ENCODE measurements at regions not wholly inside any gene's neighbourhood (a gene's known extent, or its start where the extent isn't known, plus 50 kb on each side); places are given as distances from the start of the nearest gene placed in this dataset.

DNA sequence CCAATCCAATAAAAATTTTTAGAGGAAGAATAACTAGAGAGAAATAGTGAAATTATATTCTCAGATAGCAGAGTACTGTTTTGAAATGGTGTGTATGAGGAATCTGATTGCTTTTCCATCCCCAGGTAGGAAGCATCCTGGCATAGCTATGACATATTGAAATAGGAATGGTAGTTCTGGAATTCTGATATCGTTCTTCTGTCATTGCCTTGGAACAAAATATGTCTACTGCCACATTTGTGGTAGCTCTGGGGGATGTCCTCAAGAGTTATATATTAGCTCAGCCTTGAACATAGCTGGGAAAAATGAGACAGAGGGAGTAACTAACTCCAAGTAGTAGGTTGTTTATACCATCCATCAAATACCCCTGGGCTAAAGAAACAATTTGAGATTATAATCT is 950.7 kb downstream of the MCTP2 start:
- H3K27ac ChIP-seq: no peak overlapping the region
- TF ChIP-seq, protein P1, sequence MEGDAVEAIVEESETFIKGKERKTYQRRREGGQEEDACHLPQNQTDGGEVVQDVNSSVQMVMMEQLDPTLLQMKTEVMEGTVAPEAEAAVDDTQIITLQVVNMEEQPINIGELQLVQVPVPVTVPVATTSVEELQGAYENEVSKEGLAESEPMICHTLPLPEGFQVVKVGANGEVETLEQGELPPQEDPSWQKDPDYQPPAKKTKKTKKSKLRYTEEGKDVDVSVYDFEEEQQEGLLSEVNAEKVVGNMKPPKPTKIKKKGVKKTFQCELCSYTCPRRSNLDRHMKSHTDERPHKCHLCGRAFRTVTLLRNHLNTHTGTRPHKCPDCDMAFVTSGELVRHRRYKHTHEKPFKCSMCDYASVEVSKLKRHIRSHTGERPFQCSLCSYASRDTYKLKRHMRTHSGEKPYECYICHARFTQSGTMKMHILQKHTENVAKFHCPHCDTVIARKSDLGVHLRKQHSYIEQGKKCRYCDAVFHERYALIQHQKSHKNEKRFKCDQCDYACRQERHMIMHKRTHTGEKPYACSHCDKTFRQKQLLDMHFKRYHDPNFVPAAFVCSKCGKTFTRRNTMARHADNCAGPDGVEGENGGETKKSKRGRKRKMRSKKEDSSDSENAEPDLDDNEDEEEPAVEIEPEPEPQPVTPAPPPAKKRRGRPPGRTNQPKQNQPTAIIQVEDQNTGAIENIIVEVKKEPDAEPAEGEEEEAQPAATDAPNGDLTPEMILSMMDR (IDR thresholded peaks at IDR 0.05): no peak
- no peak for TF ChIP-seq POLR2A (IDR thresholded peaks at IDR 0.05)
- H3K4me3 ChIP-seq: no peak overlapping the region
- intact Hi-C loops (cut with DNase I): no loop called here
- DNase-seq: no peak
- no peaks in the 10 kb centered on the region for H3K9me3 ChIP-seq (replicated peaks in 1 of 3)
- H3K27me3 ChIP-seq: no peaks in the 10 kb centered on the region
- no peaks in the 10 kb centered on the region for H3K4me1 ChIP-seq (replicated peaks in 1 of 2)
- WGBS, 4 donors: 78 to 87% (median 85%) methylated on average over 1 of the region's 1 CpG
- H3K36me3 ChIP-seq (replicated peaks in 1 of 2): no peaks in the 10 kb centered on the region

DNA sequence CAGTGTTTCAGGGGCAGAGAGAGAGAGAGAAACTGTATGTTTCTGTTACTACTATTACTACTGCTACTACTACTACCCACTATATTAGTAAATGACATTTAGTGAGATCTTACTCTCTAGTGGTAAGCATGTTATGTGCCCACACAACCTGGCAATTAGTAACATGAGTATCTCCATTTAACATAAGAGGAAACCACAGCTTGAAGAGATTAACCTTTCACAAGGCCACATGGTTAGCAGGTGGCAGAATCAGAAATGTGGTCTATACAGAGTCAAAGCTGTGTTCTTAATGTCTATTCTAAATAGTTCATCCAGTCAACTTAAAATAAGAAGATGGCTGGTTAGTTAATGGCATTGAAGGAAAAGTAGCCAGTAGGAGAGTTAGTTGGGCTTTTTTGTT is 961.6 kb downstream of the MCTP2 start:
- no peak for TF ChIP-seq POLR2A (IDR thresholded peaks at IDR 0.05)
- TF ChIP-seq, protein P1 (IDR thresholded peaks at IDR 0.05): no peak
- Histone ChIP-seq H3K36me3 (replicated peaks in 1 of 2) (no peaks in the 10 kb centered on the region), H3K9me3 (replicated peaks in 1 of 3) (no peaks in the 10 kb centered on the region), H3K27ac (no peak overlapping the region), H3K27me3 (no peaks in the 10 kb centered on the region), H3K4me3 (no peak overlapping the region), H3K4me1 (replicated peaks in 1 of 2) (no peaks in the 10 kb centered on the region)
- no peak for DNase-seq
- intact Hi-C loops (cut with DNase I): no loop called here

DNA sequence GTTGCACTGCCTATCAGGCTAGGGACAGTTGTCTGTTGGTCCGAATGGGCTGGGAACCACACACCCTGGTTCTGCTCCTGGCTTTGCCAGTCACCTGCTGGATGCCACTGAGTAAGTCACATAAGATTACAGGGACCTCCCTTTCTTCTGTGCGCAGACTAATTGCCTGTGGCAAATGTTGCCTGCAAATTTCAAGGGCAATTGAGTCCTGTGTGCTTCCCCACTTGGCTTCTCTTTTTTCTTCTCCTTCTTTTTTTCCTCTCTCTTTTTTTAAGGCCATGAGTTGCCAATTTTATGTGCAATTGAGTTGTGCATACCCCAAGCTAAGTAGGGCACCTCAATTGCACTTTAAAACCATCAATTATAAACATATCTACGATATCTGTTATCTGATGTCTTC is 963.4 kb downstream of the MCTP2 start:
- H3K9me3 ChIP-seq (replicated peaks in 1 of 3): no peaks in the 10 kb centered on the region
- H3K27me3 ChIP-seq: no peaks in the 10 kb centered on the region
- no peak for TF ChIP-seq POLR2A (IDR thresholded peaks at IDR 0.05)
- TF ChIP-seq, protein P1 (IDR thresholded peaks at IDR 0.05): no peak
- no peak overlapping the region for H3K27ac ChIP-seq
- no peaks in the 10 kb centered on the region for H3K4me1 ChIP-seq (replicated peaks in 1 of 2)
- 62 to 71% (median 64%) methylated on average over 3 of the region's 3 CpGs for WGBS, 4 donors
- no peaks in the 10 kb centered on the region for H3K36me3 ChIP-seq (replicated peaks in 1 of 2)
- intact Hi-C loops (cut with DNase I): no loop called here
- no peak for DNase-seq
- H3K4me3 ChIP-seq: no peak overlapping the region

DNA sequence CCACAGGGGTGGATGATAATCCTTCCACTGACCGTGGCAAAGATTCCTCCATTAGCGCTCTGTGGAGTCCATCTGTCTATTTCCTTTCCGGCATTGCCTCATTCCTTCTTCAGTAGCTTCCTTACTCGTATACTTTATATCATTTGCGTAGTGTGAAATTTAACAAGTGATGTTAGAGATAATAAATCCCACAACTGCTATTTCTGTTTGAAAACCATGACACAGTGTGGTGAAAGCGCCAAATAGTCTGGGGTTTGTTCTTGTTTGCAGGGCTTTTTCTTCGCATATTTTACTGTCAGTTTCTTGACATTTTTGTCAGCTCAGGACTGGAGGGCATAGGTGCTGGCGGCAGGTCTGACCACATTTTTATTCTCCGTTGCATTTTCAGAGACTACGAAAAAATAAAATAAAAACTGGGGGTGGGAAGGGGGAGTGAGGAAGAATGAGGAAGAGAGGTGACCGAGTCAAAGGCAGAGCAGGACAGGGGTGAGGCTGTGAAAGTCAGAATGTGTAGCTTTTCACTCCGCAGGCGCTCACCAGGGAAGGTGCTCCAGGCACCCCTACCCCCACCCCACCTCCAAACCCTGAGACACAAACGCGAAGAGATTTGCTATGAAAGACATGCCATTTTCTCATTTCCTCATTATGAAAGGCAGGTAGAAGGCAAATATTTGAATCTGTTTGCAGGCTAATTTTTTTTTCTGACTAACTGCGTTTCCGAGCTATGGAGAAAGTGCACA is 965.0 kb downstream of the MCTP2 start:
- no peaks in the 10 kb centered on the region for H3K36me3 ChIP-seq (replicated peaks in 1 of 2)
- H3K27me3 ChIP-seq: no peaks in the 10 kb centered on the region
- intact Hi-C loops (cut with DNase I): no loop called here
- no peaks in the 10 kb centered on the region for H3K9me3 ChIP-seq (replicated peaks in 1 of 3)
- no peaks in the 10 kb centered on the region for H3K4me1 ChIP-seq (replicated peaks in 1 of 2)
- WGBS, 4 donors: 65 to 74% (median 72%) methylated on average over 17 of the region's 17 CpGs
- no peak for DNase-seq
- no peak overlapping the region for H3K27ac ChIP-seq
- TF ChIP-seq, protein P1 (IDR thresholded peaks at IDR 0.05): no peak
- TF ChIP-seq POLR2A (IDR thresholded peaks at IDR 0.05): no peak
- H3K4me3 ChIP-seq: no peak overlapping the region
